ENCODE measurements at regions not wholly inside any gene's neighbourhood (a gene's known extent, or its start where the extent isn't known, plus 50 kb on each side); places are given as distances from the start of the nearest gene placed in this dataset.

GRCh38 chr1:115140442-115141144 is 51.3 kb upstream of the TSPAN2 start:
- no peak for DNase-seq (ENCODE audit: low read depth)

DNA sequence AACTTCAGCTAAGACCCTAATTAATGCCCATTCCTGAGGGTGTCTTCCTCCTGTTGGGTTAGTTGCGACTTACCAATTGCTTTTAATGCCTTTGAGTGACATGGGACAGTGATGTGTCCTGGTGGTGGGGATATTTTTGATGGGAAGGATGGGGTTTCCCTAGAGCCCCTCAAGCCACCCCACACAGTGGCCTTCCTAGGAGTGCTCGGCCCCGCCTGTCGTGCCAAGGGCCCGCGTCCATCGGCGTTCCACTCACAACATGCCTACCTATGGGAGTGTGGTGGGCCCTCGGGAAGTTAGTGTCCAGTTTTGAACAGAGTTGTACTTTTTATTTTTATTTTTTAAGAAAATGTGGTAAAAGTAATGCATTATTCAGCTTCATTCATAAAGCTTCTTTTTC is 50.1 kb upstream of the TSPAN2 start:
- no peak for DNase-seq (ENCODE audit: low read depth)

Measured in iris pigment epithelial cell (primary cell).